UCSD-AML1 (cell line): ENCODE measurements at regions not wholly inside any gene's neighbourhood (a gene's known extent, or its start where the extent isn't known, plus 50 kb on each side); places are given as distances from the start of the nearest gene placed in this dataset.
A peak's percentile ranks its signal among the peaks of the same experiment; 100 is the strongest.
"Not testable (repeated sequence)": the region's sequence is repeated elsewhere in the genome, so short reads cannot be mapped to it uniquely, and the experiment has no call there.

ENCODE experiments used
- DNase-seq: peaks from one replicate; lab custom pipeline; 2025; ENCODE audit not compliant: unreplicated experiment; lab: John Stamatoyannopoulos, UW

DNA sequence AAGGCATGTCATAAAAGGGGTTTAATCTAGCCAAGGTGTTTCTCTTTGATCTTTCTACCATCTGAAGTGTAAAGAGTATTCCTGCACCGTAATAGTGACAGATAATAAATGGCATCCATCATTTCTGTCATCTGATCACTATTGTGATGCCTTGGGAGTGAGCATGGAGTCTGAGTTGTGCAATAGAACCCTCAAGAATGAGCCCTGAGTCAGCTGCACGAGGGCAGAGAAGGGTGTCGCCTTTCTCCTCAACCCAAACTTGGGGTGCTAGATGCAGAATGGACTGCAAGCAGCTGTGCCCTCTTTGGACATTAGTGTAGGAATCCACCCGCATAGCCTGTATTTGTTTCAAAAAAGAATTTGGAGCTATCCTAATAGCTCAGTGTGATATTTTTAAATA lies 115.2 kb downstream of the ZNF37A start:
- no peak for DNase-seq

DNA sequence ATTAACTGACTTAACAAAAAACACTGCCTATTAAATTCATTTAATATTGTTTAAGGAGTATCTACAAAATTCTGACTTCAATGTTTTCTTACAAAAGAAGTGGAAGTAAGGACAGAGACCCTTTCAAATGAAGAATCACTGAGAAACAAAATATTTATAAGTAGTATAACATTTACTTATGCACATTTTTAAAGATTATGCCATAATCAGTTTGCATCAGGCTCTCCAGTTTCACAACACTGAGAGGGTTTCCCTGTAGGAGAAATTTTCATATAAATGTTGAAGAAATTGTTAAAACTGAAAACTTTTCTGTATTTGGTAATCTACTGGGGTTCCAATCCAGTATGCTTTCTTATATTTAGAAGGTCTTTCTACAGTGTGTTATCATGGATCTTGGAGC lies 115.6 kb downstream of the ZNF37A start:
- DNase-seq = not testable (repeated sequence)

DNA sequence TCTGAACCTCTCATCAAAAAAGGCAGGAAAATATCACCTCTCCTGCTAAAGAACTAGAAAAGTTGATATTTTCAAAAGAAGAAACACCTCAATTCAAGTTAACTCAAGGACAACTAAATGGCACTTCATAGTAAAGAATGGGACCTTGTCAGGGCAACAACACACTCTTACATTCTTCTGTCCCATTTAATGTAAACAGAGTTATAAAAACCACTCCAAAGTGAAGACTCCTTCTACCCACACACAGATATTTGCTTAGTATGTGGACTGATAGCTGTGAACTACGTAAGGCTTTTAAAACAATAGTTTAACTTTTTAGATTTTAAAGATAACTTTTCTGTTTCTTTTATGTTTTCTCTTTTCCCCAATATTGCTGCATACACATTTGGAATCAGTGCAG lies 118.3 kb downstream of the ZNF37A start:
- DNase-seq = no peak

DNA sequence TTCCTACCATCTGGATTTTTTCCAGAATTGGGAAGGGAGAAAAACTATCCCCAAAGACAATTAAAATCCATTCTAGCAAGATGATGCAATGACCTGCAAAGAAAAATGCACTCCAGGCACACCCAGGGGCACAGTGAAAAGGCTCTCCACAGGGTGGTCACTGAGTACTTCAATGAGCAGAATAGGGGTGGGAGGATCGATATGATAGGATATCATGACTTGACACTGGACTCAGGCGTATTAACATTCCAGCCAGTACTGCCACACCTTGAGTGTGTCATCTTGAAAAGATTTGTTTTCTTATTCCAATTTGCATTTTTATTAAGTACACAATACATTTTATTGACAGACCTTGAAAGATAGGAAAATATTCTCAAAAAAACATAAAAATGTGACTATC lies 132.2 kb downstream of the ZNF37A start:
- DNase-seq = no peak

GRCh38 chr10:38228394-38228793 lies 134.3 kb downstream of the ZNF37A start:
- no peak for DNase-seq

DNA sequence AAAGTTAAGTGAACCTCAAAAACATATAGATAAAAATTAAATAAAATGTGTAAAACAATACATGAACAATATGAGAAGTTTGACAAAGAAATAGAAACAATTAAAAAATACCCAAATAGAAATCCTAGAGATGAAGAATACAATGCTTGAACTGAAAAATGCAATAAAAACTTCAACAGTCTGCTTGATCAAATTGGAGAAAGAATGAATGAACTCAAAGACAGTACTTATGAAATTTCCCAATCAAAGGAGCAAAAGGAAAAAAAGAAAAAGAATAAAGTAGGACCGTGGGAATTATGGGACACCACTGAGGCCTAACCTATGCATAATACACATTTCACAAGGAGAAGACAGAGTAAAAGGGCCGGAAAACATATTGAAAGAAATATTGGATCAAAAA lies 144.3 kb downstream of the ZNF37A start:
- DNase-seq = not testable (repeated sequence)

GRCh38 chr10:38242061-38242649 lies 148.0 kb downstream of the ZNF37A start:
- DNase-seq = not testable (repeated sequence)

GRCh38 chr10:38248113-38248512 lies 154.0 kb downstream of the ZNF37A start:
- DNase-seq = not testable (repeated sequence)

GRCh38 chr10:38252551-38252950 lies 158.4 kb downstream of the ZNF37A start:
- DNase-seq = not testable (repeated sequence)

GRCh38 chr10:38267555-38267954 lies 173.4 kb downstream of the ZNF37A start:
- not testable (repeated sequence) for DNase-seq

DNA sequence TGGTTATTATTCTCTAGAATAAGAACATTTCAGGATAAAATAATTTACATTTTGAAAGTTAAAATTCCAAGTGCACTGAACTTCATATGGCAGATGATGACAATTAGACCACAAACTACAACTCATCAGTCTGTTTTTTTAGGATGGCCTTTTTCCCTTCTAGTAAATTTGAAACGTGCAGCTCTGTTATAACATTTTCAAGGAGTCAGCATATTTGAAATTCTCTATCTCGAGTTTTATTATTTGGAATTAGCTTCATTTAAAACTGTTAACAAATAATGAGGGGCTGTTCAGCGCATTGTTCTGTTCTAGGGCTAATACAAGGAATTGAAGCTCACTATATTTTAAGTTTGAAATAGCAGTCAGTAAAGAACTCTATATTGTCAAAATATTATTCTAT lies 176.9 kb downstream of the ZNF37A start:
- DNase-seq = not testable (repeated sequence)

GRCh38 chr10:38274879-38275278 lies 180.7 kb downstream of the ZNF37A start:
- DNase-seq = not testable (repeated sequence)

DNA sequence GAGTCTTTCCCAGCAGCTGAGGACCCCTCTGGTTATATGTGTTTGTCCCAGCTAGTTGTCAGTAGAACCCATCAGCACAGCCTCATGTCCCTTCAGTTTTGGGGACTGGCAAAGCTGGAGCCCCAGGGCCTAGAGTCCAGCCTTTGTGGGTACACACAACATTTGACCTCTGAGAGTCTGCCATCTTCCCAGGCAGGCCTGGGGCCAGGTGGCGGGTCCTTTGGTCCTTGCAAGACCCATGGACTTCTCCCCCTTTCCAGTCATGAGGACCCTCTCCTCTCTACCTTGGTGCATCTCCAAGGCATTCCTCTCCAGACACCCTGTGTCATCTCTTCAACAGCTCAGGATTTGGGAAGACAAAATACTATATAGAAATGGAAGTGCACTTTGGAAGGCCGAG lies 198.4 kb downstream of the ZNF37A start:
- not testable (repeated sequence) for DNase-seq

- DNase-seq = not testable (repeated sequence)
These were observed 216.0 kb downstream of the ZNF37A start for GRCh38 chr10:38310111-38310510.

- not testable (repeated sequence) for DNase-seq
These were observed 221.1 kb downstream of the ZNF37A start for GRCh38 chr10:38315090-38315805.

GRCh38 chr10:38321393-38321792 lies 227.3 kb downstream of the ZNF37A start:
- not testable (repeated sequence) for DNase-seq

- not testable (repeated sequence) for DNase-seq
These were observed 236.2 kb downstream of the ZNF37A start for GRCh38 chr10:38330306-38330705.

DNA sequence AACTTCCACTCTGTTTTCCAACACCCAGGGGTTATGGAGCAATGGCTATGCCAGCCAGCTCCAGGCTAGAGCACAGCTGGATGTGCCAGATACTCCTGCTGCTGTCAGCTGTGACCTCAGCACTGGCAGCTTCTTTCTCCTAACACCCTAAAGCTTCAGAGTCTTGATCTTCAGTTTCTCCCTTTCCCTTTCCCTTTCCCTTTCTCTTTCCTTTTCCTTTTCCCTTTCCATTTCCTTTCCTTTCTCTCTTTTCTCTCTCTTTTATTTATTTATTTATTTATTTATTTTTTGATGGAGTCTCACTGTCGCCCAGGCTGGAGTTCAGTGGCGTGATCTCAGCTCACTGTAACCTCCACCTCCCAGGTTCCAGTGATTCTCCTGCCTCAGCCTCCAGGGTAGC lies 237.0 kb downstream of the ZNF37A start:
- not testable (repeated sequence) for DNase-seq

GRCh38 chr10:38333699-38334098 lies 239.6 kb downstream of the ZNF37A start:
- not testable (repeated sequence) for DNase-seq

DNA sequence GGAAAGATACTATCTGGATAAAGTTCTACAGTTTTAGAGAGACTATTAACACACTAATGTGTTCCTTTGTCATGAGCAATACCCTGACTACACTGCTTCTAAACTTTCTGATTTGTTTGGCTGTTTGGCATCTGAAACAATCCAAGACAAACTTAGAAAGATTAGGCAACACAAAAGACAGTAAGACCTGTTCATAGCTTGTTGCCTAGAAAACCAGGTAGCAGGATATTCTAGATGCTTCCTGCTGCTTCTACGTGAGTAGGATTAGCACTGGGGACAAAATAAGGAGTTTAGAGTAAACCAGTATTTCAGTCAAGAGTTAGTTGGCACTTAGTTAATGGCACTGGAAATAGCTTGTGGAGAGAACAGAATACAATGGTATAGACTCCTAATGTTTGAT lies 256.5 kb downstream of the ZNF37A start:
- DNase-seq = not testable (repeated sequence)

DNA sequence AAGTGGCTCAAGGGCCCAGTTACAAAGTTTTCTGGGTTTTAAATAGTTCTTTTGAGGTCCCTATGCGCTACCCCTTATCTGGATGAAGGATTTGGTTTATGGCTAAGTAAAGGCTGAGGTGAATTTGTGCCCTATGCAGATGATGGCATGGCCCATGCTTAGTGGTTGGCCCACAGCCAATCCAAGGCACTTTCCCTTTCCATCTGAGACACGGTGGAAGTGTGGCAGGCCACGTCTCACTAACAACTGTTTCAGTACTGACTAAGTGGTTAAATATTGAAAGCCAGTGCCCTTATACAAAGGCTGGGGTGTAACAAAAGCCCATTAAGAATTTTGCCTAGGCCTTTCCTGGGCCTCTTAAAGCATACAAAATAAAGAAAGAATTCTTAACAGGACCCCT lies 260.3 kb downstream of the ZNF37A start:
- not testable (repeated sequence) for DNase-seq

GRCh38 chr10:38355911-38356526 lies 261.9 kb downstream of the ZNF37A start:
- DNase-seq = peak; percentile 34
